PC-3 (cell line): ENCODE measurements at regions not wholly inside any gene's neighbourhood (a gene's known extent, or its start where the extent isn't known, plus 50 kb on each side); places are given as distances from the start of the nearest gene placed in this dataset.

ENCODE experiments used
- ATAC-seq: fragments of 200-7000 bp; cut with Tn5 transposase; 2 replicates; pipeline ENCODE4 v1.9.1; 2020; ENCODE audit warnings: mild to moderate bottlenecking, moderate library complexity
- BruUV-seq: library from RNA; stranded (reverse); fragments of 400-500 nt; replicated peaks from 2 replicates; lab custom pipeline; 2021; lab: Mats Ljungman, UMichigan
- CTCF ChIA-PET: fragments of 300-600 bp; sonication (Branson Sonifier 250); formaldehyde crosslinking; loops from one replicate; lab custom pipeline; 2022; ENCODE audit warnings: antibody characterized with exemption; lab: Charles Lee
- POLR2A ChIA-PET: fragments of 300-600 bp; sonication (Branson Sonifier 250); formaldehyde crosslinking; loops from one replicate; lab custom pipeline; 2022; ENCODE audit warnings: antibody characterized with exemption; ENCODE audit not compliant: unreplicated experiment; lab: Charles Lee
- DNase-seq: peaks from one replicate; pipeline ENCODE4 v3.0.0-alpha.2; 2015
- H2AFZ ChIP-seq: fragments of 300-600 bp; sonication (generic); 2 replicates; pipeline ENCODE4 v1.6.0; 2016; ENCODE audit warnings: antibody characterized with exemption, low read length
- H3F3A ChIP-seq: fragments of 300-600 bp; sonication (generic); one replicate; pipeline ENCODE4 v1.6.0; 2017; ENCODE audit warnings: antibody characterized with exemption, low read length, control low read depth, mild to moderate bottlenecking; ENCODE audit not compliant: unreplicated experiment
- H3K27ac ChIP-seq: fragments of 300-600 bp; sonication (generic); 2 replicates; pipeline ENCODE4 v1.5.1; 2016; ENCODE audit warnings: mild to moderate bottlenecking, low read length
- H3K27me3 ChIP-seq: fragments of 300-600 bp; sonication (generic); 2 replicates; pipeline ENCODE4 v1.6.1; 2016; ENCODE audit warnings: low read length, mixed read lengths
- H3K36me3 ChIP-seq: fragments of 300-600 bp; sonication (generic); 2 replicates; pipeline ENCODE4 v1.6.1; 2016; ENCODE audit warnings: low read depth, mixed run types, low read length, mixed read lengths
- H3K4me1 ChIP-seq: fragments of 300-600 bp; sonication (generic); 2 replicates; pipeline ENCODE4 v1.5.1; 2016; ENCODE audit warnings: low read length; ENCODE audit not compliant: insufficient read depth
- H3K4me2 ChIP-seq: fragments of 300-600 bp; sonication (generic); 2 replicates; pipeline ENCODE4 v1.6.0; 2016; ENCODE audit warnings: low read length
- H3K4me3 ChIP-seq: fragments of 300-600 bp; sonication (generic); 2 replicates; pipeline ENCODE4 v1.5.1; 2016; ENCODE audit warnings: mild to moderate bottlenecking, low read length, mixed read lengths
- H3K79me2 ChIP-seq: fragments of 300-600 bp; sonication (generic); 2 replicates; pipeline ENCODE4 v1.6.1; 2017; ENCODE audit warnings: low read length, mixed read lengths
- H3K9ac ChIP-seq: fragments of 300-600 bp; sonication (generic); 2 replicates; pipeline ENCODE4 v1.6.0; 2016; ENCODE audit warnings: mild to moderate bottlenecking, low read length
- H3K9me2 ChIP-seq: fragments of 300-600 bp; sonication (generic); replicated peaks from 2 replicates; pipeline ENCODE4 v1.6.1; 2016; ENCODE audit warnings: mixed run types, low read length, mixed read lengths
- H3K9me3 ChIP-seq: fragments of 300-600 bp; sonication (generic); 2 replicates; pipeline ENCODE4 v1.6.1; 2016; ENCODE audit warnings: low read length, mixed read lengths
- H4K20me1 ChIP-seq: fragments of 300-600 bp; sonication (generic); 2 replicates; pipeline ENCODE4 v1.6.1; 2016; ENCODE audit warnings: low read length, mixed read lengths
- CTCF ChIP-seq: fragments of 300-600 bp; sonication (generic); conservative IDR thresholded peaks from 2 replicates; pipeline ENCODE4 v1.5.1; 2017; ENCODE audit warnings: antibody characterized with exemption, low read depth, mild to moderate bottlenecking, low read length
- EZH2 ChIP-seq: fragments of 300-600 bp; sonication (generic); IDR thresholded peaks from one replicate; pipeline ENCODE4 v1.6.1; 2017; ENCODE audit warnings: antibody characterized with exemption, mild to moderate bottlenecking, low read length; ENCODE audit not compliant: unreplicated experiment
- EZH2phosphoT487 ChIP-seq: fragments of 300-600 bp; sonication (generic); IDR thresholded peaks from 2 replicates; pipeline ENCODE4 v1.6.1; 2018; ENCODE audit warnings: mild to moderate bottlenecking, antibody characterized with exemption, low read length, borderline replicate concordance
- intact Hi-C: fragments of 100-400 bp; cut with micrococcal nuclease; formaldehyde crosslinking; loops from 2 replicates; pipeline ENCODE4 v1.9.0; 2023

DNA sequence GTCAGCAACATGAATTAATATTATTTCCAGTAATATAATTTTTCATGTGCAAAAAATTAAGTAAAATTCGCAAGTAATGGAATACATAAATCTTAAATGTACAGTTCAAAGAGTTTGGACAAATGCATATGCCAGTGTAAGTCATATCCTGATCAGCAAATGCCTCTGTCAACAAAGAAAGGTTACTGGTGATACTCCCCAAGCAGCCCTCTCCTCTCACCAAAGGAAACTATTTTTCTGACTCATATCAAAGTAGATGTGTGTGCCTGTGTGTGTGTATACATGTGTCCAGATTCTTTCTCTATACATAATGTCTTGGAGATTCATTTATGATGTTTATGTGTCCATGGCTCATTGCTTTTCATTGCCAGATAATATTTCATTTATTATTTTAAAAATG is 1035.0 kb downstream of the SLC16A7 start:
- DNase-seq (peak; percentile 51), ATAC-seq (peak; percentile 95)
- Histone ChIP-seq H4K20me1 (no peaks in the 10 kb centered on the region), H3K27me3 (no peaks in the 10 kb centered on the region), H3K4me3 (no peak overlapping the region), H3F3A (no peaks in the 10 kb centered on the region), H2AFZ (no peak overlapping the region), H3K36me3 (no peaks in the 10 kb centered on the region), H3K9me2 (no peaks in the 10 kb centered on the region), H3K4me2 (no peak overlapping the region), H3K9ac (no peak overlapping the region), H3K9me3 (no peaks in the 10 kb centered on the region), H3K4me1 (0 out of 2 replicates have a peak, but pooled peaks cover 8% of the 10 kb centered on the region), H3K27ac (no peak overlapping the region), H3K79me2 (no peaks in the 10 kb centered on the region)
- no TSS peak for BruUV-seq
- intact Hi-C loops: no loop called here
- POLR2A ChIA-PET: no interaction called here
- TF ChIP-seq EZH2phosphoT487 (no peak), CTCF (no peak), EZH2 (no peak)
- CTCF ChIA-PET: no interaction called here

- Histone ChIP-seq H3K9ac (no peak overlapping the region), H2AFZ (no peak overlapping the region), H3K4me1 (no peaks in the 10 kb centered on the region), H3K79me2 (no peaks in the 10 kb centered on the region), H3K9me2 (no peaks in the 10 kb centered on the region), H3K36me3 (peaks cover 3% of the 10 kb centered on the region; the same call in 1 of the 2 replicates), H3K4me3 (no peak overlapping the region), H3F3A (no peaks in the 10 kb centered on the region), H3K4me2 (no peak overlapping the region), H3K9me3 (peaks cover 31% of the 10 kb centered on the region), H3K27ac (no peak overlapping the region), H3K27me3 (no peaks in the 10 kb centered on the region), H4K20me1 (no peaks in the 10 kb centered on the region)
- ChIA-PET CTCF (no interaction called here), POLR2A (no interaction called here)
- DNase-seq (no peak), ATAC-seq (no peak)
- intact Hi-C loops: no loop called here
- no peak for TF ChIP-seq EZH2
- TF ChIP-seq EZH2phosphoT487: no peak
- no peak for TF ChIP-seq CTCF
- no TSS peak for BruUV-seq
Observed at GRCh38 chr12:60644076-60644475, 1048.2 kb downstream of the SLC16A7 start.

DNA sequence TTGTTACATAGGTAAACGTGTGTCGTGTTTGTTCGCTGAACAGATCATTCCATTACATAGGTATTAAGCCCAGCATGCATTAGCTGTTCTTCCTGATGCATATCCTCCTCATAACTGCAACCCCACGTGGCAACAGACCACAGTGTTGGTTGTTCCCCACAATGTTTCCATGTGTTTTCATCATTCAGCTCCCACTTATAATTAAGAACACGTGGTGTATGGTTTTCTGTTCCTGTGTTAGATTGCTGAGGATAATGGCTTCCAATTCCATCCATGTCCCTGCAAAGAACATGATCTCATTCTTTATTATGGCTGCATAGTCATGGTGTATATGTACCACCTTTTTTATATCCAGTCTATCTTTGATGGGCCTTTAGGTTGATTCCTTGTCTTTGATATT is 1071.1 kb downstream of the SLC16A7 start:
- ATAC-seq: no peak
- Histone ChIP-seq H3K27me3 (no peaks in the 10 kb centered on the region), H2AFZ (no peak overlapping the region), H3K4me3 (no peak overlapping the region), H3K36me3 (no peaks in the 10 kb centered on the region), H3K9ac (no peak overlapping the region), H3K9me2 (no peaks in the 10 kb centered on the region), H4K20me1 (no peaks in the 10 kb centered on the region), H3K27ac (no peak overlapping the region), H3K4me1 (no peaks in the 10 kb centered on the region), H3F3A (no peaks in the 10 kb centered on the region), H3K9me3 (no peaks in the 10 kb centered on the region), H3K79me2 (no peaks in the 10 kb centered on the region), H3K4me2 (no peak overlapping the region)
- intact Hi-C loops: no loop called here
- ChIA-PET CTCF (no interaction called here), POLR2A (no interaction called here)
- TF ChIP-seq CTCF (no peak), EZH2 (no peak), EZH2phosphoT487 (no peak)
- no peak for DNase-seq
- no TSS peak for BruUV-seq
